T-helper 1 cell treated with Interleukin-12 subunit alpha and Interleukin-12 subunit beta and Interleukin-4 antibody, amounts not matched to agents 30 ng/mL and 1 ng/mL, for 36 hours (primary cell): ENCODE measurements at regions not wholly inside any gene's neighbourhood (a gene's known extent, or its start where the extent isn't known, plus 50 kb on each side); places are given as distances from the start of the nearest gene placed in this dataset.

Experiments
- intact Hi-C: fragments of 100-400 bp; cut with micrococcal nuclease; formaldehyde crosslinking; loops from one replicate; pipeline ENCODE4 v1.15.1; 2024

DNA sequence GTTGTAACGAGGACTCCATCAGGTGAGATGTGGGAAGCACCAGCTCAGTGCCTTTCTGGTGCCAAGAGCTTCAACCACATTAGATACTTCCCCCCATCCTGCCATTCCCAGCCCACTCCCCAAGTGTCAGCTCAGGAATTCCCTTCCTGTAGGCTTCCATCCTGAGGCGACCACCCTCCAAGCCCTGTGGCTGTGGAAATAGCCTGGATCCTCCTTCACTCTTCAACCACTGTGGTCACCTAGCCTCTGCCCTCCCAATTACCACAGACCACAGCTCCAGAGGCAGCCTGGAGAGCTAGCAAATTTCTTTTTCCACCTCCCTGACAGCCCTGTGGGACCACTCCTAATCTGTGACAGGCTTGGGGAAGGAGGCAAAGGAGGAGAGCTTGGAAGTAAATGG, 219.8 kb upstream of the MAP3K1 start:
- intact Hi-C loops = no loop called here

DNA sequence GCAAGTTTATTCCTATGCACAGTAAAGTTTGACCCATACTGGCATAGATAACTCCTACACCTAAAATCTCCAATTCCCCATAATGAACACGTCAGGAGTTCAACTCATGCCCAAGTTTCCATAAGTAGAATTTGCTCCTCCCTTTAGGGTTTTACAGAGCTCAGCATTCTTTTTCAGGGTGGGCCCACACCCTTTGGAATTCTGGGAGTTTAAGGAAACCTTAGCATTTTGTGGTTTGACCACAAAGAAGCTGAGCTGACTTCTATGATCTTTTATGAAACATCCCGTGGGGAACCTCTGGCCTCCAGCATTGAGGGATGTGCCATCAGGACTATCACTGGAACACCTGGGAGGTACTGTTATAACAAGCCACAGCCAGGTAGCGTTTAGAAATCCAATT, 220.6 kb upstream of the MAP3K1 start:
- intact Hi-C loops = no loop called here

DNA sequence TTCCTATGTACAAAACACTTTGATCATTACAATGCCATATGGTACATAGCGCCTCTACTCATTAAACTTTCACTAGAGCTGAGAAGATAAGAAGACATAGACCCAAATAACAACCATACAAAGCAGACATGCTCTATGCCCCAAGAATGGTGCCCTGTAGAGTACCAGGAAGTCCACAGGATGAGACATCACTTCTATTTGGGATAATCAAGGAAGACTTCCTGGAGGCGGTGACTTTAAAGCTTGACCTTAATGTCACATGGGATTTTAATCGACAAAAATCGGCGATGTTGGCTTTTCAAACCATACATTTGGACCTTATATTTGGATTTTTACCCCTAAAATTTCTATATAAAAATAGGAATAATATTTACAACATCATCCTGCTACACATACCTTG, 224.3 kb upstream of the MAP3K1 start:
- intact Hi-C loops = no loop called here

GRCh38 chr5:56589481-56589860, 225.9 kb upstream of the MAP3K1 start:
- intact Hi-C loops = loop anchor here (1.0 to 5.0 kb wide), 5 partner anchors 21 to 583 kb away; no protein-coding TSS in a partner anchor

DNA sequence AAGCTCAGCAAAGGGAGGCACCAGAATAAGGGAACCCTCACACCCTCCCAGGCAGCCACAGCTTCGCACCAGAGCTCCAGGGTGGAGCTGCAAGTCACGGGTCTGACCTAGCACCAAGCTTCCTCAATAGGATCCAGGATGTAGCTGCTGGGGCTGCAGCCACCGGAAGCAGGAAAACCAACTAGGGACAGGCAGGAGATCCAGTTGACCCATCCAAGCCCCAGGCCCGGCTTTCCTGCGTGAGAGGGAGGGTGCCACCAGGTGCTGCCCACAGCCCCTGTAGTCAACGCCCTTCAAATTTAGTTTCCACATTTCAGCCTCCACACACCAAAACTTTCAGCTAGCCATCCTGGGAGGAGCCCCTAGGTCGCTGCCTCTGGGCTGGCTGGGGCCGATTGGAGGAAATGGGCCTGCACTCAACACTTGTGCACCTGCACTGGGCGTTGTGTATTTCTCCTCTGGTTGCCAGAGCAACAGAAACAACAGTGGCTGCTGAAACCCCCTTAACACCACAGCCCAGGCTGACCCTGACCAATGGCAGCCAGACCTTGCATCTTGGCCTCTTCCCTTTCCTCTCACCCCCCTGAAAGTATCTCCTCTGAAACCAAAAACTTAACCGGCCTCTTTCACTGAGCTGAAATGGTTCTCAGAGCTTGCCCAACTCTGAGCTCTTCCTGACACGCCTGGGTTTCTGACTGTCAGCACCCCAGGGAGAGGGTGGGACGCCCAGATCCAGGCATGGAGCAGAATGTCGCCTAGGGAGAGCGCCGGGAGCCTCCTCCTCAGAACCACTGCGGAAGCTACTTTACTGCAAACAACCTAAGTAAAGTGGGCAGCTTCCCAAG, 226.5 kb upstream of the MAP3K1 start:
- intact Hi-C loops = loop anchor here (1.0 to 5.0 kb wide), 5 partner anchors 21 to 583 kb away; no protein-coding TSS in a partner anchor

DNA sequence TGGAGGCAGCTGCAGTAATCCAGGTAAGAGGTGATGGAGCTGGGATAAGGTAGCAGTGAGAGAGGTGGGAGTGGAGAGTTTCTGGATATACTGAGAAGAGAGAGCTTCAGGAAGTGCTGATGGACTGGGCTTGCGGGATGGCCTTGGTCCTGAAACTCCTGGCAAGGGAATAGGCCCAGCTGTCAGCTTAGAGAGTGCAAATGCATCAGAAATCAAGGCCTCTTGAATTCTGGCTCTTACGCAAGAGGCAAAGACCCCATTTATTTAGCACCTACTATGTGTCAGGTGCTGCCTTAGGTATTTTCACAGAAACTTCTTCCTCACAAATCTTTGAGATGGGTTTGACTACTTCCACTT, 227.2 kb upstream of the MAP3K1 start:
- intact Hi-C loops = loop anchor here (2.0 to 5.0 kb wide), 3 partner anchors 84 to 259 kb away; no protein-coding TSS in a partner anchor

DNA sequence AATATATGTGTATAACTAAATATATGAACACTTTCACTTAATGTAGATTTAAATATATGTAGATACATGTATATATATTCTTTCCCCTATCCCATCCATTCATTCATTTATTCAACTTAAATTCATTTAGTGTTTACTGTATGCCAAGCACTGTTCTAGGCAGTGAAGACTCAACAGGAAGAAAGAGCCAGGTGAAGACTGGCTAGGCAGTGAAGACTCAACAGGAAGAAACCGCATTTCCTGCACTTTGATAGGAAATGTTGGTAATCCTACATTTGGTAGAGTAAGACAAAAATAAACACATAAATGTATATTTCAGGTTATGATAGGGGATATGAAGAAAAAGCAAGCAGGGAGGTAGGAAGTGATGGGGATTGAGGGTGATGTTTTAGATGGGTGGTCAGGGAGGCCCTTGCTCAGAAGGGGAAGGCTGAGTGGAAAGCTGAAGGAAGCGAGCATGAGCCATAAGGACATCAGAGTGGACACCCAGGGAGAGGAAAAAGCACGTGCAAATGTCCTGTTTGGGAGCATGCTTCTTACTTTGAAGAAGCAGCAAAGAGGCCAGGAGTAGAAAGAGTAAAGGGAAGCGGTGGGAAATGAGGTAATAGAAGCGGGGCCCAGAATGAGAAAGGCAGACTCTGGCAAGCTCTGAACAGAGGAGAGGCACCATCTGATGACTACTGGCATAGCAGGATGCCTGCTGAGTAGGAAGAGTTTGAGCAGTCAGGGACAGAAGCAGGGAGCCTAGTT, 227.8 kb upstream of the MAP3K1 start:
- intact Hi-C loops = loop anchor here (2.0 to 5.0 kb wide), 4 partner anchors 85 to 259 kb away; no protein-coding TSS in a partner anchor

DNA sequence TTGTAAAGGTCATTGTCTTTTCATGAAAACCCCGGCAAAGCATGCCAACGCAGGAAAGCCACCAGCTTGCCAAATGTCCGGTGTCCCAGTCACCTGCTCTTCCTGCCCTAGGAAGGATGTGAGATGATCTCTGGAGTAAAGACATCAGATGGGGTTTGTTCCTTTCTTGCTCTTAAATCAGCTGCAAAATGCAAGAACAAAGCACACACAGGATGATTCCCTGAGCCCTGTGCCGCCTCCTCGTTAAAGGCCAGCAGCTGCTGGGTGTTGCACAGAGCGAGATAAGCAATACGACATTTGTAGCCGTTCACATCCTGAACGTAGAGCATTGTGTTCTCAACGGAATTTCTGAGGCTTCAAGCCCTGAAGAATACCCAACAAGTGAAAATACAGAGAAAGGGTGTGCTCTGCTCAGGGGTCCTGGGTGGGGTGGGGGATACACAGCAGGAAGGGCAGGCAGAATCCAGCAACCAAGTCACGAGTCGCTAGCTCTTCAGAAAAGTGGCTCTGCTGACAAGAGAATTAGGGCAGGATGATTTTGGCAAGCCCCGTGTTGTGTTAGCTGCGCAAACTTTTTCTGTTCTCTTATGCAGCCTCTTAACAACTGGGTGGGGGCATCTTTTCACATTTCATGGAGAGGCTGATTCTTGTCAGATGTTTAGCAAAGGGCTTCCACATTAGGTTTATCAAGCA, 229.2 kb upstream of the MAP3K1 start:
- intact Hi-C loops = loop anchor here (2.0 to 5.0 kb wide), 2 partner anchors 86 to 105 kb away; no protein-coding TSS in a partner anchor

- intact Hi-C loops = loop anchor here (5.0 kb wide), 1 partner anchor 87 kb away; no protein-coding TSS in a partner anchor
These were observed 229.9 kb upstream of the MAP3K1 start for GRCh38 chr5:56585461-56585860.

DNA sequence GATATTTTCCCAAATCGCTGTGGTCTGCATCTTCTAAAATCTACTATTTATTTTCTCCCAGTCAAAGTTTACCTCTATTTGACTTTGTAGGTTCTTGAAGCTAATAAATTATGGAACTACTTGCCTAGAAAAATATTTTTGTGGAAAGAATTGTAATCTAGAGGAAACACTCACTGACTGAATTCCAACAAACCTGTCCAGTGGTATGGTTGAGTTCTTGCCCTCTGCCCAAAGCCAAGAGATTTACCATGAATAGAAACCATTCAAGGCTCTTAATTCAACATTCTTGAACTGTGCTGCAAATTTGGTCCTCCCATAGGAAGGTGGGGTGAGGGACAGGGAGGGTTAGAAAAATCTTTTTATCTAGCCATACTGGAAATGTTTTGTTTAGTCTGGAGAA, 233.9 kb upstream of the MAP3K1 start:
- intact Hi-C loops = no loop called here

DNA sequence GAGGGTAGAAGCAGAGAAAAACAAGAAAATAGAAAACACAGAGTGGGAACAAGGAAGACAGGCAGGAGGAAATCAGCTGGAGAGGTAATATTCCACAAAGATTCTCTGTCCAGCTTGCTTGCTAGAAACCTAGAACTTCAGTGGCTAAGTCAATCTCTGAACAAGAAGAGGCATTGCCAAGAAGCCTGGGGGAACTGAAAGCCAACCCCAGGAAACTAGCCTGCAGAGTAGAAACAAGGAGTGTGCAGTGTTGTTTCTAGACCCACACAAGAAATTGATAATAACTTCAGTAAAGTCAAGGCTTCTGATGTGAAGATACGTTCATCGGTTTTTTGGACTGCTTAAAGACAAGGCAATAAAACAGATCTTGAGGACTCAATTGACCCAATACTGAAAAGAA, 234.5 kb upstream of the MAP3K1 start:
- intact Hi-C loops = no loop called here

GRCh38 chr5:56575821-56576220, 239.5 kb upstream of the MAP3K1 start:
- intact Hi-C loops = no loop called here

DNA sequence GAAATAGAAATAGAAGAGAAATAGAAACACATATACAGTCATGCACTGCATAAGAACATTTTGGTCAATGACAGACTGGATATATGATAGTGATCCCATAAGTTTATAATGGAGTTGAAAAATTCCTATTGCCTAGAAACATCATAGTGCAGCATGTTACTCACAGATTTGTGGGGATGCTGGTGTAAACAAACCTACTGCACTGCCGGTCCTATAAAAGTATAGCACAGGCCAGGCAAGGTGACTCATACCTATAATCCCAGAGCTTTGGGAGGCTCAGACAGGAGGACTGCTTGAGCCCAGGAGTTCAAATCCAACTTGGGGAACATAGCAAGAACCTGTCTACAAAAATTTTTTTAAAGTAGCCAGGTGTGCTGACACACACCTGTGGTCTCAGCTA, 240.6 kb upstream of the MAP3K1 start:
- intact Hi-C loops = no loop called here

- intact Hi-C loops = no loop called here
These were observed 245.8 kb upstream of the MAP3K1 start for GRCh38 chr5:56569566-56569965.

DNA sequence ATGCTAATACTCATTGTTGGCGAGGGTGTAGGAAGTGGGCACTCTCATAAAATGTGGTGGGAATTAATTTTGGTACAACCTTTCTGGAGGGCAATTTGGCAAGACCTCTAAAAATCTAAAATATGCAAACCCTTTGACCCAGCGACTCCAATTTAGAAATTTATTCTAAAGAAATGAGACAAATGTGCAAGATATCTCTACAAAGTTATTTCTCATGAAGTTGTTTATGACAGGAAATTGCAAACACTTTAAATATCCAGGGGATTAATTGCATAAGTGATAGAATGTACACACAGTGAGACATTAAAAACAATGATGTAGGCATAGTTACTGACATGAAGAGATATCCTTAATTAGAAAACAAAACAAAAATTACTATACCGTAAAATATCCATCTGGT, 246.3 kb upstream of the MAP3K1 start:
- intact Hi-C loops = no loop called here

GRCh38 chr5:56567278-56567677, 248.1 kb upstream of the MAP3K1 start:
- intact Hi-C loops = no loop called here

DNA sequence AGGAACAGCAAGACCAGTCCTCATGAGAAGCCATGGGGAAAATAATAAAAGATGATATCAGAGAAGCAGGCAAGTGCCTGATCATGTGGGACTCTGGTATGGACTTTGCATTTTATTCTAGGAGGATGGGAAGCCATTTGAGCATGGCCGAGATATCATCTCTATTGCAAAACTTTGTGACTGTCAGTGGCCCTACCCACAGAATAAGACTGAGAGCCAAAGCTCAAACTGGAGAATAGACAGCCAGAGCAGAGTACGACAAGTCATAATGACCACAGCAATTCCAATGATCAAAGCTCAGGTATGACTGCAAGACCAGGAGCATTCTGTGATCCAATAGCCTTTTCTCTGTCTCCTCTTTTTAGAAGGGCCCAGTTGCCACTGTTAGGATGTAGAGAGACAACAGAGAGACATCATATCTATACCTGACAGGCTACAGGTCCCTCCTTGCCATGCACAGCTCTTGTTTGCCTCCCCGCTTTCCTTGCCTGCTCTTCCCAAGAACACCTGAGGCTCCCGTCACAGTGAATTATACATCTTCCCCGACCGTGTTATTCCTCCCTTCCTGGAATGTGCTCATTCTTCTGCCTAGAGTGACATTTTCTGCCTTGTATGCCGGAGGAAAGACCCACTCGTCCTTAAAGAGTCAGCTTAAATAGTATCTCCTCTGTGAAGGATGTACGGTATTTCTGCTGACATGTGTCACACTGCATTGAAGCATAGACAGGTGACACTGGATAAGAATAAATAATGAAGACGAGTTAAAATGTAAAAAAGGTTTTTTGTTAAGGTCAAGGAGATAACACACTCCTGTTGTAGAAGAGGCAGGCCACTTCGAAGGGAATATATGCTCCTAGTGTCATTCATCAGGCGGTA, 248.7 kb upstream of the MAP3K1 start:
- intact Hi-C loops = no loop called here

DNA sequence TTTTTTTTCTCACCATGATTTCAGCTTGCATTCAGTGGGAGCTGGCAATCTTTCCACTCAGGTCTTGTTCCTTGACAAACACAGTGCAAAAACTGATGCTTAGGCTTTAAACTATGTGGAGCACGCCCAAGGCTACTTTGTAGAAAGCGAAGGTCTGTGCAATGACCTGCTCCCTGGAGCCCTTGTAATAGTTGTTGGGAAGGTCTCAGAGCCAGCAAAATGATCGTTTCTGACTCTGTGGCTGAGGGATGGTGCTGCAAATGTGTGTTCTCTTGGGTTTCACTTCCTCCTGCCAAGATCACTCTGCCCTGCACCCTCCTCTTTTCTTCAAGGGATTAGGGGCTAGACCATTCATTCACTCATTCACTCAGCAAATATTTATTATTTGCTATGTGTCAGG, 249.7 kb upstream of the MAP3K1 start:
- intact Hi-C loops = no loop called here

GRCh38 chr5:56565283-56565615, 250.1 kb upstream of the MAP3K1 start:
- intact Hi-C loops = no loop called here

- intact Hi-C loops = no loop called here
These were observed 250.6 kb upstream of the MAP3K1 start for GRCh38 chr5:56564541-56565282.
